ENCODE measurements at regions not wholly inside any gene's neighbourhood (a gene's known extent, or its start where the extent isn't known, plus 50 kb on each side); places are given as distances from the start of the nearest gene placed in this dataset.

- Histone ChIP-seq H3K27me3 (no peaks in the 10 kb centered on the region), H3K9me3 (peaks cover 0 to 6% (median 0%) of the 10 kb centered on the region in 4 donors), H3K27ac (replicated peaks in 1 of 4) (no peak overlapping the region), H3K4me3 (no peak overlapping the region), H3K36me3 (no peaks in the 10 kb centered on the region), H3K4me1 (no peaks in the 10 kb centered on the region)
- no peak for DNase-seq (ENCODE audit: extremely low spot score)
- intact Hi-C loops (cut with DNase I), result no loop called here
- 97% methylated on average over 3 of the region's 3 CpGs for WGBS
- TF ChIP-seq, protein P1, sequence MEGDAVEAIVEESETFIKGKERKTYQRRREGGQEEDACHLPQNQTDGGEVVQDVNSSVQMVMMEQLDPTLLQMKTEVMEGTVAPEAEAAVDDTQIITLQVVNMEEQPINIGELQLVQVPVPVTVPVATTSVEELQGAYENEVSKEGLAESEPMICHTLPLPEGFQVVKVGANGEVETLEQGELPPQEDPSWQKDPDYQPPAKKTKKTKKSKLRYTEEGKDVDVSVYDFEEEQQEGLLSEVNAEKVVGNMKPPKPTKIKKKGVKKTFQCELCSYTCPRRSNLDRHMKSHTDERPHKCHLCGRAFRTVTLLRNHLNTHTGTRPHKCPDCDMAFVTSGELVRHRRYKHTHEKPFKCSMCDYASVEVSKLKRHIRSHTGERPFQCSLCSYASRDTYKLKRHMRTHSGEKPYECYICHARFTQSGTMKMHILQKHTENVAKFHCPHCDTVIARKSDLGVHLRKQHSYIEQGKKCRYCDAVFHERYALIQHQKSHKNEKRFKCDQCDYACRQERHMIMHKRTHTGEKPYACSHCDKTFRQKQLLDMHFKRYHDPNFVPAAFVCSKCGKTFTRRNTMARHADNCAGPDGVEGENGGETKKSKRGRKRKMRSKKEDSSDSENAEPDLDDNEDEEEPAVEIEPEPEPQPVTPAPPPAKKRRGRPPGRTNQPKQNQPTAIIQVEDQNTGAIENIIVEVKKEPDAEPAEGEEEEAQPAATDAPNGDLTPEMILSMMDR (IDR thresholded peaks at IDR 0.05), result no peak
- TF ChIP-seq EP300 (IDR thresholded peaks at IDR 0.05), result no peak
- no peak for TF ChIP-seq POLR2A (IDR thresholded peaks at IDR 0.05; ENCODE audit: low read depth)
- no peak for TF ChIP-seq POLR2AphosphoS5 (IDR thresholded peaks at IDR 0.05)
Measured at GRCh38 chr1:219703368-219703639, 90.4 kb upstream of the ZC3H11B start.

- Histone ChIP-seq H3K4me1 (no peaks in the 10 kb centered on the region), H3K36me3 (no peaks in the 10 kb centered on the region), H3K4me3 (no peak overlapping the region), H3K9me3 (peaks cover 0 to 5% (median 0%) of the 10 kb centered on the region in 4 donors), H3K27ac (replicated peaks in 1 of 4) (no peak overlapping the region), H3K27me3 (no peaks in the 10 kb centered on the region)
- DNase-seq (ENCODE audit: extremely low spot score), result no peak
- intact Hi-C loops (cut with DNase I), result no loop called here
- 61% methylated on average over 3 of the region's 3 CpGs for WGBS
- TF ChIP-seq POLR2AphosphoS5 (IDR thresholded peaks at IDR 0.05) (no peak), EP300 (IDR thresholded peaks at IDR 0.05) (no peak), POLR2A (IDR thresholded peaks at IDR 0.05; ENCODE audit: low read depth) (no peak)
- TF ChIP-seq, protein P1 (IDR thresholded peaks at IDR 0.05), result no peak
Measured at GRCh38 chr1:219701476-219701875, 88.6 kb upstream of the ZC3H11B start.

DNA sequence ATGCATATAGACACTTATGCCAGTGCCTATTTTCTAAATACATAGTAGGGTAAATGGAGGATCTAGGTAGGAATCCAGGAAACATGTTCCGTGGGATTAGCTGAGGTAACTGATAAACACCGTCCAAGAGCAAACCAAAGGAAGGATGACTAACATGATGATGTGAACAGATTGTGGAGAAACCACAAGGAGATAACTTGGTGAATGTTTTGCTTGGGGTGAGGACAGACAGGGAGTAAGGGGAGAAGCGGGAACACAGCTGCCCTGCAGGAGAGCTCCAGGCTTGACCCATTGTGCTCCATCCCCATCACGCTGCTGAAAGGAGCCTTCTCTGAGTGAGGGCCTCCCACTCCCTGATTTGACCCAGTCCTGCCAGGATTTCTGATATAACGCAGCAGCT lies 87.0 kb upstream of the ZC3H11B start:
- Histone ChIP-seq H3K4me3 (no peak overlapping the region), H3K4me1 (no peaks in the 10 kb centered on the region), H3K9me3 (no peaks in the 10 kb centered on the region), H3K27me3 (no peaks in the 10 kb centered on the region), H3K36me3 (no peaks in the 10 kb centered on the region), H3K27ac (replicated peaks in 1 of 4) (no peak overlapping the region)
- intact Hi-C loops (cut with DNase I), result no loop called here
- no peak for TF ChIP-seq POLR2A (IDR thresholded peaks at IDR 0.05; ENCODE audit: low read depth)
- TF ChIP-seq EP300 (IDR thresholded peaks at IDR 0.05), result no peak
- no peak for TF ChIP-seq POLR2AphosphoS5 (IDR thresholded peaks at IDR 0.05)
- TF ChIP-seq, protein P1 (IDR thresholded peaks at IDR 0.05), result no peak
- DNase-seq (ENCODE audit: extremely low spot score), result no peak
- WGBS, result 92% methylated on average over 5 of the region's 5 CpGs

GRCh38 chr1:219697682-219698081 lies 84.8 kb upstream of the ZC3H11B start:
- H3K4me3 ChIP-seq, result no peak overlapping the region
- 86% methylated on average over 1 of the region's 1 CpG for WGBS
- TF ChIP-seq, protein P1 (IDR thresholded peaks at IDR 0.05), result no peak
- TF ChIP-seq POLR2AphosphoS5 (IDR thresholded peaks at IDR 0.05) (no peak), EP300 (IDR thresholded peaks at IDR 0.05) (no peak), POLR2A (IDR thresholded peaks at IDR 0.05; ENCODE audit: low read depth) (no peak)
- no peaks in the 10 kb centered on the region for H3K4me1 ChIP-seq
- H3K9me3 ChIP-seq, result no peaks in the 10 kb centered on the region
- no peak overlapping the region for H3K27ac ChIP-seq (replicated peaks in 1 of 4)
- no peaks in the 10 kb centered on the region for H3K36me3 ChIP-seq
- DNase-seq (ENCODE audit: extremely low spot score), result no peak
- no peaks in the 10 kb centered on the region for H3K27me3 ChIP-seq
- intact Hi-C loops (cut with DNase I), result no loop called here

- intact Hi-C loops (cut with DNase I), result no loop called here
- no peaks in the 10 kb centered on the region for H3K27me3 ChIP-seq
- H3K9me3 ChIP-seq, result no peaks in the 10 kb centered on the region
Measured at GRCh38 chr1:219692981-219693380, 80.1 kb upstream of the ZC3H11B start.

More at GRCh38 chr1:219692981-219693380, 80.1 kb upstream of the ZC3H11B start:
- Histone ChIP-seq H3K4me3 (no peak overlapping the region), H3K4me1 (no peaks in the 10 kb centered on the region), H3K36me3 (no peaks in the 10 kb centered on the region), H3K27ac (replicated peaks in 1 of 4) (no peak overlapping the region)
- WGBS, result 72% methylated on average over 2 of the region's 2 CpGs
- no peak for DNase-seq (ENCODE audit: extremely low spot score)
- TF ChIP-seq POLR2A (IDR thresholded peaks at IDR 0.05; ENCODE audit: low read depth) (no peak), EP300 (IDR thresholded peaks at IDR 0.05) (no peak), POLR2AphosphoS5 (IDR thresholded peaks at IDR 0.05) (no peak)
- TF ChIP-seq, protein P1 (IDR thresholded peaks at IDR 0.05), result no peak

Data from esophagus muscularis mucosa (tissue), 4 donors.